COLO829 (cell line): ENCODE measurements at regions not wholly inside any gene's neighbourhood (a gene's known extent, or its start where the extent isn't known, plus 50 kb on each side); places are given as distances from the start of the nearest gene placed in this dataset.
A peak's percentile ranks its signal among the peaks of the same experiment; 100 is the strongest.

Source experiments
- DNase-seq: peaks from one replicate; pipeline ENCODE4 v3.0.0; 2012; ENCODE audit warnings: low spot score

GRCh38 chr16:80300456-80300855 lies 240.3 kb upstream of the DYNLRB2 start:
- no peak for DNase-seq

- DNase-seq: no peak
Measured at GRCh38 chr16:80299416-80299815, 241.4 kb upstream of the DYNLRB2 start.

- no peak for DNase-seq
Measured at GRCh38 chr16:80298676-80299075, 242.1 kb upstream of the DYNLRB2 start.

- no peak for DNase-seq
Measured at GRCh38 chr16:80296034-80296433, 244.8 kb upstream of the DYNLRB2 start.

- DNase-seq: no peak
Measured at GRCh38 chr16:80294172-80294571, 246.6 kb upstream of the DYNLRB2 start.

GRCh38 chr16:80288616-80289015 lies 252.2 kb upstream of the DYNLRB2 start:
- DNase-seq: no peak

- no peak for DNase-seq
Measured at GRCh38 chr16:80287674-80288073, 253.1 kb upstream of the DYNLRB2 start.

- no peak for DNase-seq
Measured at GRCh38 chr16:80285104-80285503, 255.7 kb upstream of the DYNLRB2 start.

GRCh38 chr16:80283466-80284392 lies 257.1 kb upstream of the DYNLRB2 start:
- no peak for DNase-seq

- DNase-seq: no peak
Measured at GRCh38 chr16:80280557-80280956, 260.2 kb upstream of the DYNLRB2 start.

GRCh38 chr16:80279656-80280055 lies 261.1 kb upstream of the DYNLRB2 start:
- no peak for DNase-seq

GRCh38 chr16:80277182-80277581 lies 263.6 kb upstream of the DYNLRB2 start:
- DNase-seq: no peak

- no peak for DNase-seq
Measured at GRCh38 chr16:80274576-80275191, 266.1 kb upstream of the DYNLRB2 start.

GRCh38 chr16:80273635-80274538 lies 266.9 kb upstream of the DYNLRB2 start:
- no peak for DNase-seq

GRCh38 chr16:80265624-80266306 lies 275.0 kb upstream of the DYNLRB2 start:
- DNase-seq: no peak

- DNase-seq: no peak
Measured at GRCh38 chr16:80263848-80264694, 276.7 kb upstream of the DYNLRB2 start.

- peak; percentile 63 for DNase-seq
Measured at GRCh38 chr16:80263181-80263823, 277.5 kb upstream of the DYNLRB2 start.

GRCh38 chr16:80260906-80261311 lies 279.9 kb upstream of the DYNLRB2 start:
- DNase-seq: no peak

- DNase-seq: no peak
Measured at GRCh38 chr16:80259290-80259805, 281.4 kb upstream of the DYNLRB2 start.

- DNase-seq: no peak
Measured at GRCh38 chr16:80258407-80258806, 282.4 kb upstream of the DYNLRB2 start.
